ENCODE measurements at regions not wholly inside any gene's neighbourhood (a gene's known extent, or its start where the extent isn't known, plus 50 kb on each side); places are given as distances from the start of the nearest gene placed in this dataset.
"Not testable (repeated sequence)": the region's sequence is repeated elsewhere in the genome, so short reads cannot be mapped to it uniquely, and the experiment has no call there.

DNA sequence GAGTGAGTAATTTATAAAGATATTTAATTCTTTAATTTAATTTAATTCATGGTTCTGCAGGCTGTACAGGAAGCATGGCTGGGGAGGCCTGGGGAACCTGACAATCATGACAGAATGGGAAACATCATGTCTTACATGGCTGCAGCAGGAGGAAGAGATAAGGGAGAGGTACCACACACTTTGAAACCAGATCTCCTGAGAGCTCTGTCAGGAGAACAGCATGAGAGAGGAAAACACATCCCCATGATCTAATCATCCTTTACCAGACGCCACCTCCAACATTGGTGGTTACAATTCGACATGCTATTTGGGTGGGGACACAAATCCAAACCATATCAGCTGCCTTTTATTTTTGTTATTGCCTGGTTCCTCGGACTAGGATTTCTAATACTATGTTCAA lies 928.6 kb downstream of the TMEM121 start:
- Histone ChIP-seq H3K4me1 (ENCODE audit: insufficient read depth, insufficient read length) (no peaks in the 10 kb centered on the region), H3K9me3 (ENCODE audit: insufficient read depth, low read length) (no peaks in the 10 kb centered on the region), H3K9ac (ENCODE audit: insufficient read length, low read depth) (no peak overlapping the region), H3K27me3 (ENCODE audit: insufficient read depth, insufficient read length) (no peaks in the 10 kb centered on the region), H3K36me3 (ENCODE audit: insufficient read depth, insufficient read length, low read length) (no peaks in the 10 kb centered on the region), H3K4me3 (ENCODE audit: insufficient read length, low read depth) (no peak overlapping the region)
- no peak for TF ChIP-seq YY1 (IDR thresholded peaks at IDR 0.05; ENCODE audit: insufficient read depth, insufficient read length)
- no peak for TF ChIP-seq SUZ12 (IDR thresholded peaks at IDR 0.05; ENCODE audit: extremely low read depth, insufficient read depth, insufficient read length)
- TF ChIP-seq ZNF274 (IDR thresholded peaks at IDR 0.05; ENCODE audit: low read depth, low read length) = no peak
- DNase-seq (ENCODE audit: low read depth, low spot score) = no peak

GRCh38 chr14:106459971-106460730 lies 933.8 kb downstream of the TMEM121 start:
- Histone ChIP-seq H3K9me3 (ENCODE audit: insufficient read depth, low read length) (no peaks in the 10 kb centered on the region), H3K36me3 (ENCODE audit: insufficient read depth, insufficient read length, low read length) (no peaks in the 10 kb centered on the region), H3K4me1 (ENCODE audit: insufficient read depth, insufficient read length) (no peaks in the 10 kb centered on the region), H3K27me3 (ENCODE audit: insufficient read depth, insufficient read length) (no peaks in the 10 kb centered on the region), H3K4me3 (ENCODE audit: insufficient read length, low read depth) (no peak overlapping the region), H3K9ac (ENCODE audit: insufficient read length, low read depth) (no peak overlapping the region)
- TF ChIP-seq YY1 (IDR thresholded peaks at IDR 0.05; ENCODE audit: insufficient read depth, insufficient read length) (no peak), ZNF274 (IDR thresholded peaks at IDR 0.05; ENCODE audit: low read depth, low read length) (no peak), SUZ12 (IDR thresholded peaks at IDR 0.05; ENCODE audit: extremely low read depth, insufficient read depth, insufficient read length) (no peak)
- DNase-seq (ENCODE audit: low read depth, low spot score) = no peak

- H3K27me3 ChIP-seq (ENCODE audit: insufficient read depth, insufficient read length) = no peaks in the 10 kb centered on the region
- no peak overlapping the region for H3K4me3 ChIP-seq (ENCODE audit: insufficient read length, low read depth)
- no peak for DNase-seq (ENCODE audit: low read depth, low spot score)
- H3K4me1 ChIP-seq (ENCODE audit: insufficient read depth, insufficient read length) = no peaks in the 10 kb centered on the region
- no peaks in the 10 kb centered on the region for H3K9me3 ChIP-seq (ENCODE audit: insufficient read depth, low read length)
- H3K36me3 ChIP-seq (ENCODE audit: insufficient read depth, insufficient read length, low read length) = no peaks in the 10 kb centered on the region
- TF ChIP-seq SUZ12 (IDR thresholded peaks at IDR 0.05; ENCODE audit: extremely low read depth, insufficient read depth, insufficient read length) = no peak
- no peak for TF ChIP-seq YY1 (IDR thresholded peaks at IDR 0.05; ENCODE audit: insufficient read depth, insufficient read length)
- no peak for TF ChIP-seq ZNF274 (IDR thresholded peaks at IDR 0.05; ENCODE audit: low read depth, low read length)
- H3K9ac ChIP-seq (ENCODE audit: insufficient read length, low read depth) = no peak overlapping the region
Observed at GRCh38 chr14:106460916-106461315, 934.5 kb downstream of the TMEM121 start.

DNA sequence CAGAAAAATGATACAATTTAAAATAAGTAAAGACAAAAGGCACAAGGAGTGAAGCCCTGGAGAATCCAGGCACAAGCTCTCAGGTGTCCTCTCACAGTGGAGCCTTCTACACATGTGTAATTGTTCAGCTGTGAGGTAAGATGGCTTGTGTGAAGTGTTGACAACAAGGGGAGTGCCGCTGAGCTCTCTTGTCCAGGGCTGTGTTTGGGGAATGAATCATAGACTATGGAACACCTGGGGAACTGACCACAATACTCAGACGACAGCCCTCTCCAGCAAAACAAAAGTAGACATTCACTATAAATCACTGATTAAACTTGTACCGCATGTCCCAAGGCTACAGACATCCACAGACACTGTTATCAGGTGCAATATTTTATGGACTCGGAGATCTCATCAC lies 940.1 kb downstream of the TMEM121 start:
- H3K4me3 ChIP-seq (ENCODE audit: insufficient read length, low read depth); H3K4me1 ChIP-seq (ENCODE audit: insufficient read depth, insufficient read length); H3K27me3 ChIP-seq (ENCODE audit: insufficient read depth, insufficient read length); H3K36me3 ChIP-seq (ENCODE audit: insufficient read depth, insufficient read length, low read length); H3K9me3 ChIP-seq (ENCODE audit: insufficient read depth, low read length); H3K9ac ChIP-seq (ENCODE audit: insufficient read length, low read depth); DNase-seq (ENCODE audit: low read depth, low spot score): not testable (repeated sequence)

DNA sequence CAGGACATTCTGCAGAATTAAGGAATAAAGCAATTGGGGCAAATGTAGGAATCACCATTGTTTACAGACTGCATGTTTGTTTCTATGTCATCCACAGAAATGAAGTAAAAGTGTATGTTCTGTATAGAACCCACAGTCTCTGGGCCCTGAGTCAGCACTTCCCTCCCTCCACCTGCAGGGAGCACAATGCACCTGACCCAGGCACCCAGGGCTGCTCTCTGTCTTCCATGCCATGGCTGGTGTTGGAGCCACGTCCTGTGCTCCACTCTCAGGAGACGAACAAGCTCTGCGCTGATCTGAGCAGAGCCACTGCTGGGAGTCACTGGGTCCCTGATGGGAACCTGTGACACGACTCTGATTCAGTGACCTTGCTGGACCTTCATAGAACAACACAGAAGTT lies 942.5 kb downstream of the TMEM121 start:
- H3K4me3 ChIP-seq (ENCODE audit: insufficient read length, low read depth); H3K9me3 ChIP-seq (ENCODE audit: insufficient read depth, low read length); H3K9ac ChIP-seq (ENCODE audit: insufficient read length, low read depth); DNase-seq (ENCODE audit: low read depth, low spot score); H3K4me1 ChIP-seq (ENCODE audit: insufficient read depth, insufficient read length); H3K36me3 ChIP-seq (ENCODE audit: insufficient read depth, insufficient read length, low read length); H3K27me3 ChIP-seq (ENCODE audit: insufficient read depth, insufficient read length): not testable (repeated sequence)

- H3K36me3 ChIP-seq (ENCODE audit: insufficient read depth, insufficient read length, low read length); H3K27me3 ChIP-seq (ENCODE audit: insufficient read depth, insufficient read length); H3K4me3 ChIP-seq (ENCODE audit: insufficient read length, low read depth); H3K4me1 ChIP-seq (ENCODE audit: insufficient read depth, insufficient read length); H3K9me3 ChIP-seq (ENCODE audit: insufficient read depth, low read length); H3K9ac ChIP-seq (ENCODE audit: insufficient read length, low read depth); DNase-seq (ENCODE audit: low read depth, low spot score): not testable (repeated sequence)
Observed at GRCh38 chr14:106470028-106470427, 943.6 kb downstream of the TMEM121 start.

DNA sequence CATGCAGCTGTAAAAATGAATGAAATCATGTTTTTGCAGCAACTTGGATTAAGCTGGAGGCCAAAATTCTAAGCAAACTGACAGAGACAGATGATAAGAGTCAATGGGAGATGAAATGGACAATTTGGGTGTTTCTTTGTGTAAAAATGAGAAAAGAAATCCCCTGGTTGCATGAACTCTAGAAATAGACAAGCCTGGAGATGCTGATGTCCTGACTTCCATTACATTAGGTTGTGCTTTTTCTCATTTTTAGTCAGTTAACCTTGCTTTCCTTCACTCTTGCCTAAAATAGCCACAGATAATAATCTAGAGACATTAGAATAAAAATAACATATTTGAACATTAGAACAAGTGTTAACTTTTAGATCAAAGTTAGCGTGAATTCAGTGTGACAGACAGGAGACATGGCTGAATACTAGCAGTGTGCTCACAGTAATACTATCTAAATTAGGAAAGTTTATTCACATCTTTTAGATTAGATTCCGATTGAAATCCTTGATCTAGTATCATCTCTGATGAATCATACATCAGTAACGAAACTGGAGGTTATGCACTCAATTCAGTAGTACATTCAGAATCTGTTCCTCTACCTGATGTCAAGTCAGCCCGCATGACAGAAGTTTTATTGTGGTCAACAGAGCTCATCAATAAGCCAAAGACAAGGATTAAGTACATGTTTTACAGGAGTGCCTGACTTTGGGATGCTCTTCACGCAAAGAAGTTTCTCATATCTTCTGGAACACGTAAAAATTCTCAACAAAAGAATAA lies 948.1 kb downstream of the TMEM121 start:
- not testable (repeated sequence) for DNase-seq (ENCODE audit: low read depth, low spot score)

GRCh38 chr14:106475214-106475613 lies 948.8 kb downstream of the TMEM121 start:
- H3K27me3 ChIP-seq (ENCODE audit: insufficient read depth, insufficient read length); H3K9ac ChIP-seq (ENCODE audit: insufficient read length, low read depth); DNase-seq (ENCODE audit: low read depth, low spot score): not testable (repeated sequence)

More for the DNA sequence above, 948.1 kb downstream of the TMEM121 start:
- H3K36me3 ChIP-seq (ENCODE audit: insufficient read depth, insufficient read length, low read length); H3K9me3 ChIP-seq (ENCODE audit: insufficient read depth, low read length); H3K4me3 ChIP-seq (ENCODE audit: insufficient read length, low read depth); H3K27me3 ChIP-seq (ENCODE audit: insufficient read depth, insufficient read length); H3K4me1 ChIP-seq (ENCODE audit: insufficient read depth, insufficient read length); H3K9ac ChIP-seq (ENCODE audit: insufficient read length, low read depth): not testable (repeated sequence)

GRCh38 chr14:106477600-106477999 lies 951.2 kb downstream of the TMEM121 start:
- not testable (repeated sequence) for H3K9ac ChIP-seq (ENCODE audit: insufficient read length, low read depth); DNase-seq (ENCODE audit: low read depth, low spot score); H3K4me1 ChIP-seq (ENCODE audit: insufficient read depth, insufficient read length); H3K27me3 ChIP-seq (ENCODE audit: insufficient read depth, insufficient read length); H3K9me3 ChIP-seq (ENCODE audit: insufficient read depth, low read length); H3K36me3 ChIP-seq (ENCODE audit: insufficient read depth, insufficient read length, low read length); H3K4me3 ChIP-seq (ENCODE audit: insufficient read length, low read depth)

More at GRCh38 chr14:106475214-106475613, 948.8 kb downstream of the TMEM121 start:
- H3K9me3 ChIP-seq (ENCODE audit: insufficient read depth, low read length); H3K4me3 ChIP-seq (ENCODE audit: insufficient read length, low read depth); H3K4me1 ChIP-seq (ENCODE audit: insufficient read depth, insufficient read length); H3K36me3 ChIP-seq (ENCODE audit: insufficient read depth, insufficient read length, low read length): not testable (repeated sequence)

DNA sequence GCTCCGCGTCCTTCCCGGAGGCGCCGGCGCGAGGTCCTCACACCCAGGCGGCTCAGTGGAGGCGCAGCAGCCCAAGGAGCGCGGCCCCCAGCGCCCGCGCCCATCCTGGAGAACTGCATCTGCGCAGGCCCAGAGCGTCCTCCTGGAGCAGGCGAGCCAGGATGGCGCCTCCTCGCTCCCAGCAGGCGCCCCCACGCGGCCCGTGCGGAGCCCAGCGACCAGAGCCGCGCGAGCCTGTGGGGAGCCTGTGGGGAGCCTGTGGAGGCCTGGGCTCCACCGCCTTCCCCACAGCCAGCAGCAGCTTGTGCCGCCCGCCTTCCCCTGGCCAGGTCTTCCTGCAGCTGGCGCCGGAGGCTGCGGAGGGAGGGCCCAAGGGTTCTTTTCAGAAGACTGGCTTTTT lies 953.9 kb downstream of the TMEM121 start:
- not testable (repeated sequence) for H3K9me3 ChIP-seq (ENCODE audit: insufficient read depth, low read length); DNase-seq (ENCODE audit: low read depth, low spot score); H3K27me3 ChIP-seq (ENCODE audit: insufficient read depth, insufficient read length); H3K36me3 ChIP-seq (ENCODE audit: insufficient read depth, insufficient read length, low read length); H3K9ac ChIP-seq (ENCODE audit: insufficient read length, low read depth); H3K4me3 ChIP-seq (ENCODE audit: insufficient read length, low read depth); H3K4me1 ChIP-seq (ENCODE audit: insufficient read depth, insufficient read length)

- not testable (repeated sequence) for H3K9ac ChIP-seq (ENCODE audit: insufficient read length, low read depth); H3K27me3 ChIP-seq (ENCODE audit: insufficient read depth, insufficient read length); H3K9me3 ChIP-seq (ENCODE audit: insufficient read depth, low read length); H3K4me1 ChIP-seq (ENCODE audit: insufficient read depth, insufficient read length); DNase-seq (ENCODE audit: low read depth, low spot score); H3K4me3 ChIP-seq (ENCODE audit: insufficient read length, low read depth); H3K36me3 ChIP-seq (ENCODE audit: insufficient read depth, insufficient read length, low read length)
Observed at GRCh38 chr14:106482213-106482612, 955.8 kb downstream of the TMEM121 start.

Data from NT2/D1 (cell line).